ENCODE measurements at regions not wholly inside any gene's neighbourhood (a gene's known extent, or its start where the extent isn't known, plus 50 kb on each side); places are given as distances from the start of the nearest gene placed in this dataset.

GRCh38 chr9:77084094-77084493 lies 64.6 kb downstream of the FOXB2 start:
- H3K4me3 ChIP-seq (ENCODE audit: control insufficient read depth, low read depth, low read length), result no peak overlapping the region
- no peak for DNase-seq (ENCODE audit: low read depth)
- TF ChIP-seq CTCF (IDR thresholded peaks at IDR 0.05; ENCODE audit: control insufficient read depth, insufficient read depth, low read depth, low read length, missing control alignments), result no peak

GRCh38 chr9:77085416-77085815 lies 66.0 kb downstream of the FOXB2 start:
- H3K4me3 ChIP-seq (ENCODE audit: control insufficient read depth, low read depth, low read length), result no peak overlapping the region
- TF ChIP-seq CTCF (IDR thresholded peaks at IDR 0.05; ENCODE audit: control insufficient read depth, insufficient read depth, low read depth, low read length, missing control alignments), result no peak
- no peak for DNase-seq (ENCODE audit: low read depth)

- TF ChIP-seq CTCF (IDR thresholded peaks at IDR 0.05; ENCODE audit: control insufficient read depth, insufficient read depth, low read depth, low read length, missing control alignments), result no peak
- no peak for DNase-seq (ENCODE audit: low read depth)
- H3K4me3 ChIP-seq (ENCODE audit: control insufficient read depth, low read depth, low read length), result no peak overlapping the region
These were observed 68.1 kb downstream of the FOXB2 start for GRCh38 chr9:77087506-77087905.

GRCh38 chr9:77092536-77092935 lies 73.1 kb downstream of the FOXB2 start:
- peak; percentile 21 for DNase-seq (ENCODE audit: low read depth)
- no peak overlapping the region for H3K4me3 ChIP-seq (ENCODE audit: control insufficient read depth, low read depth, low read length)
- no peak for TF ChIP-seq CTCF (IDR thresholded peaks at IDR 0.05; ENCODE audit: control insufficient read depth, insufficient read depth, low read depth, low read length, missing control alignments)

- H3K4me3 ChIP-seq (ENCODE audit: control insufficient read depth, low read depth, low read length), result no peak overlapping the region
- DNase-seq (ENCODE audit: low read depth), result no peak
- no peak for TF ChIP-seq CTCF (IDR thresholded peaks at IDR 0.05; ENCODE audit: control insufficient read depth, insufficient read depth, low read depth, low read length, missing control alignments)
These were observed 74.7 kb downstream of the FOXB2 start for GRCh38 chr9:77094150-77094549.

GRCh38 chr9:77097335-77097734 lies 77.9 kb downstream of the FOXB2 start:
- no peak for DNase-seq (ENCODE audit: low read depth)
- no peak for TF ChIP-seq CTCF (IDR thresholded peaks at IDR 0.05; ENCODE audit: control insufficient read depth, insufficient read depth, low read depth, low read length, missing control alignments)
- H3K4me3 ChIP-seq (ENCODE audit: control insufficient read depth, low read depth, low read length), result no peak overlapping the region

- no peak for TF ChIP-seq CTCF (IDR thresholded peaks at IDR 0.05; ENCODE audit: control insufficient read depth, insufficient read depth, low read depth, low read length, missing control alignments)
- no peak overlapping the region for H3K4me3 ChIP-seq (ENCODE audit: control insufficient read depth, low read depth, low read length)
- no peak for DNase-seq (ENCODE audit: low read depth)
These were observed 77.9 kb upstream of the VPS13A start for GRCh38 chr9:77099388-77099787.
